Esophagus mucosa (tissue), 1 donor: ENCODE measurements at regions not wholly inside any gene's neighbourhood (a gene's known extent, or its start where the extent isn't known, plus 50 kb on each side); places are given as distances from the start of the nearest gene placed in this dataset.

Experiments
- ATAC-seq: fragments of 200-7000 bp; cut with Tn5 transposase; one replicate; pipeline ENCODE4 v1.9.1; 2020
- donor health status: DM: yes; HTN: yes; CAD: no.

DNA sequence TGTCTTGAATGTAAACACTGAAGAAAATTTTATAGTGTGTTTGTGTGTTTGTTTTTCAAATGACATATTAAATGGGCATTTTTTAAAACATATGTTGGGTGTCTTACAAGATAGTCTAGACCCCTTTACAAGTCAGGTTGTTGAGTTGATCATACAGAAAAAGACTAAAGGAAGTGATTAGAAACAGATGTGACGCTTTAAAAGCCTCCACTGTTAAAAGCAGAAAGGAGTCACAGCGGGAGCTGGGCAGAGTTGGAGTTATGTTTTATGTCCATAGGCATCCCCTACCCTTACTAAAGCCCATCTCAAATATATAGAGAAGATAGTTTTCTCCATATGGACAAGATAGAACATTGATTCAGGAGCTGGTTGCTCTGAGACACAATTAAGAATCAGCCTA is 393.9 kb downstream of the PLPP3 start:
- no peak for ATAC-seq

DNA sequence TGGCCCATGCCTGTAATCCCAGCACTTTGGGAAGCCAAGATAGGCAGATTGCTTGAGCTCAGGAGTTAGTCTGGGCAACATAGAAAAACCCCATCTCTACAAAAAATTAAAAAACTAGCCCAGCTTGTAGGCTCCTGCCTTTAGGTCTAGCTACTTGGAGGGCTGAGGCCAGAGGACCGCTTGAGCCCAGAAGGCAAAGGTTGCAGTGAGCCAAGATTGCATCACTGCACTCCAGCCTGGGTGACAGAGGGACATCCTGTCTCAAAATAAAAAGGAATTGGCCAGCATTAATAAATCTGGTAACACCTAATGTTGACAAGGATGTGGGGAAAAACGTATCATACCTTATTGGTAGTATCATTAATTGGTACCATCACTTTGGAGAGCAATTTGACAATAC is 396.2 kb downstream of the PLPP3 start:
- ATAC-seq: no peak

GRCh38 chr1:56180520-56181190 is 398.7 kb downstream of the PLPP3 start:
- no peak for ATAC-seq

GRCh38 chr1:56179543-56179942 is 399.8 kb downstream of the PLPP3 start:
- no peak for ATAC-seq

DNA sequence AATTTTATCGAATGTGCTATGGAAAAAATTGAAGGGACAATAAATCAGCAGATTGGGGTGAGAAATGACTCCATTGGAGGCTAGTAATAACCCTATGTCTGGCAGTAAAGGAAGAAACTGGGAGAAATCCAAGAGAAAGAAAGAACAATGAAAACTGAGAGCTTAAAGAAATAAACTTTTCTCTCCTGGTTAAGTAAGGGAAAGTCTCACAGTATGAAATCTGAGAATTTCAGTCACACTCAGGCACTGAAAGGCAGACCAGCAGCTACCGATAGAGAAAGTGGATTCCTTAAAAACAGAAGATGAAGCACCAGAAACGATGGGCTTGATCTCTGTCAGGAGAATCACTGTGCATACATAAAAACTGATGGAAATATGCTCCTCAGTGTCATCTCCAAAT is 404.2 kb downstream of the PLPP3 start:
- ATAC-seq: no peak

DNA sequence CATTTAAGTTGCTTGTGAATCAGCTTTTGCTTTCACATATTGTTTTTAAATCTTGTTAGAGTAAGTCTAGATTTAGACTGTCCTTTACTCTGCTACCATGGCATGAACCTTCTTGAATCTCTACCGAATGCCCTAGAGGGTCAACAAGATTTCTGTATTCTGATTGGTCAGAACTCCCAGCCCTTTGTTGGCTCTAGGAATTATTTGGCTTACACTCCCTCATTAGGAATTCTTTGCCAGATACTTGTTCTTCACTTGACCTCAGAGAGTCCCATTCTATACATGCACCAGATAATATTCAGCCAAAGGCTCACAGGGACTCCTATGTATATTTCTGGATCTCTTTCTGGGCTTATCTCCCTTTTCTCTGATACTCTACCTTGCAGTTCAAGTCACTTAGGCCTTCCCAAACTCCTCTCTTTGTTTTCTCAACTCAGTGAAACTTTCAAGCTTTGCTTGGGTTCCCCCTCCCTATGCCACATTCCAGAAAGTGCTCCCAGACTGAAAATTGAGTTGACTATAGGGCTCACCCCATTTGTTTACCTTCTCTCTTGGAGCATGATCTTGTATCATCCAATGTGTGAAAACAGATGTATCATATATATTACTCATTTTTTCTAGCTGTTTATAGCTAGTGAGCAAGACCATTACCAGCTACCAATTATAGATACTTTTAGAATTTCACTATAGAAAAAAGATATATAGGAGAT is 405.0 kb downstream of the PLPP3 start:
- no peak for ATAC-seq

GRCh38 chr1:56173736-56174135 is 405.6 kb downstream of the PLPP3 start:
- no peak for ATAC-seq

GRCh38 chr1:56171670-56172069 is 407.7 kb downstream of the PLPP3 start:
- no peak for ATAC-seq

GRCh38 chr1:56170784-56171320 is 408.5 kb downstream of the PLPP3 start:
- no peak for ATAC-seq

- ATAC-seq: no peak
These were observed 409.5 kb downstream of the PLPP3 start for GRCh38 chr1:56169856-56170255.

DNA sequence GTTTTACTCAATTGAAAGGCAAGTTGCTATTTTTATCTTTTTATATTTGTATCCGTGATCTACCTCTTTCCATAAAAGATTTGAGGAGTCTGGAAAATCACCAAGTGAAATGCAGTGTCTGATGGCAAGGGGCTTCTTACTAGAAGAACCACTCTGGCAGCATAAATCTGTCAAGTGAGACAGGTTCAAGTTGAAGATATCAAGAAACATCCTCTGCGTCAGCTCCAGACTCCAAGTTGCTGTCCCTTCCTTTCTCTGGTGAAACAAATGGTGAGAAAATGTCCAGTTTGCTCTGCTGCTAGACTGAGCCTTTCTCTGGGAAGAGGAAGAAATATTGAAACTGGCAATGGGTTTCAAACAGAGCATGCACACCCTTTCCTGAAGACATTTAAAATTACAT is 411.2 kb downstream of the PLPP3 start:
- no peak for ATAC-seq

DNA sequence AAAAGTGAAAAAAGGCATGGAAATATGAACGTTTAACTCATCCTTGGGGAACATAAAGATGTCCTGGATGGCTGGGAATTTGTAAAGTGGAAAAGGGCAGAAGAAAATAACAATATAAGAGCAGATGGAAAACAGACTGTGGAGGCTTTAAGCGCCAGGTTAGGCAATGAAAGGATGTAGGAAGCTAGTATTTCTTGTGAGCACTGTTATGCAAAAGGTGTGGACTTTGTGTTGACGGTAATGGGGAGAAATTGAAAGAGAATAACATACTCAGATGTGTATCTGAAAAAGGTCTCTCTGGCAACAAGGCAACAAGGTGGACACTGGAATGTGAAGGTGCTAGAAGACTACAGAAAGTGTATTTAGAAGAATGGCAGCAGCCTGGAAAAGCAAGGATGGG is 411.8 kb downstream of the PLPP3 start:
- no peak for ATAC-seq

GRCh38 chr1:56160773-56161315 is 418.5 kb downstream of the PLPP3 start:
- no peak for ATAC-seq

DNA sequence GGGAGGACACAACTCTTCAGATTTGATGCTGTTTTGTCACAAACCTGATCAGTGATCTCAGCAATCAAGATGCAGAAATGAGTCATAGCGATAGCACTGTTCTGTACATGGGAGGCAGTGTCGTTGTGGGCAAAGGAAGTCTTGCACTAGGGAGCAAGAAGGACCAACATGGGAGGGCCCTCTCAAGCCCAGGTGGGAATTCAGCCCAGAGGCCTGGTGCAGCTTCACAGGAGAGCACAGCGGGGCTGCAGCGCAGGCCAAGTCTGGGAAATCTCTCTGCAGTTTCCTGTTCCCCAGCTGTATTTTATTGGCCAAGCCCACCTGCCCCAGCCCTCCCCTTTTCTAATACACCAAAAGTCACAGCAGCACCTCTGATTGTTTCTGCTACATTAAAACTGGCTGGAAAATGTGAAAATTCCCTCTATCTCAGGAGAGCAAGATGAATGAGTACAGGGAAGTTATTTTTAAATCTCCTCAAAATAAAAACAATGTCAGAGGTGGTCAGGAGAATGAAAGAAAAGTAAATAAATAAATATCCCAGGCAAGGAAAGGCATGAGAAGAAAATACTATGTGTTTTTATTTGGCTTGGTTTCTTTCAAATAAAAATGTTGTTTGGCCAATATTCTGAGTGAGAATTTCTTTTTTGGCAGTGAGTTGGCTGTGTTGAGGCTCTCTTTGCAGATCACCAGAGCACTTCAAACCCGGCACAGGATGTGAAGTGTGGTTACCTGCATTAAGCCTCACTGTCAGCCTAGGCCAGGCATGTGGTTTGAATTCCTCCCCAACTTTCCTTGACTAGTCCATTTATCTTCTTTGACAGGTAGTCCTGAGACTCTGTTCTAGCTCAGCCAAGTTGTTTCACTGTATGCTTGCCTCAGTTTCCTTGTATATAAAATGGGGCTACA is 422.1 kb downstream of the PLPP3 start:
- no peak for ATAC-seq

GRCh38 chr1:56153276-56153675 is 426.1 kb downstream of the PLPP3 start:
- ATAC-seq: no peak

DNA sequence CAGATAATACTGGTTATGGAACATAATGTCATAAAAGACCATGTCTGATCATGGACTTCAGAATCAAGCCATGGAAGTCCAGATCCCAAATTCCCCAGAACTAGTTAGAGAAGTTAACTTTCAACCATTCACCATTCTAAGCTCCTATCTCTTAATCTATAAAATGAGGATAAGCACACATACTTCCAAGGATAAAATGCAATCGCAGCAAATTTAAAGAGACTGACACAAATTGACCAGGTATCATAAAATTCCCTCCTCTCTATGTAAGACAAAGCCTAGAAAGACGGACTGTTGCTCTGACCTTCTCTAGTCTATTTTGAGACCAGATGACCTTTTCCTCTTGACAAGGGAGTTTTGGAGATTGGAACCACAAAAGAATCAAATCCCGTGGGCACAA is 426.7 kb downstream of the PLPP3 start:
- ATAC-seq: no peak

DNA sequence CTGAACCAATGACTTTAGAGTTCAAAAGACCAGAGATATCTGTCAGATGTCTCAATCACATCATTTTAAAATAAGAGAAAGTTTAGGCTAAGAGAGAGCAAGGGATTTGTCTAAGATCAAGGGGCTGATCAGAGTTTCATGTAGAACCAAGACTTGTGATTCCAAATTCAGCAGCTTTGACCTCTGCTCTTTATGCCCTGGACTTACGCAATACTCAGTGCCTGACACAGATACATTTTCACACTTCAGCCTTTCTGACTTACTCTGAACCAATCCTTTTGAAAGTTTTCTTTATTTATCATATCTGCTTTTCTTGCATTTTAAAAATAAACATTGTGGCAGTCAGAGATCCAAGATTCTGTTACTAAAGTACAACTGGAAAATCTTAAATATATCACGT is 428.0 kb downstream of the PLPP3 start:
- no peak for ATAC-seq

DNA sequence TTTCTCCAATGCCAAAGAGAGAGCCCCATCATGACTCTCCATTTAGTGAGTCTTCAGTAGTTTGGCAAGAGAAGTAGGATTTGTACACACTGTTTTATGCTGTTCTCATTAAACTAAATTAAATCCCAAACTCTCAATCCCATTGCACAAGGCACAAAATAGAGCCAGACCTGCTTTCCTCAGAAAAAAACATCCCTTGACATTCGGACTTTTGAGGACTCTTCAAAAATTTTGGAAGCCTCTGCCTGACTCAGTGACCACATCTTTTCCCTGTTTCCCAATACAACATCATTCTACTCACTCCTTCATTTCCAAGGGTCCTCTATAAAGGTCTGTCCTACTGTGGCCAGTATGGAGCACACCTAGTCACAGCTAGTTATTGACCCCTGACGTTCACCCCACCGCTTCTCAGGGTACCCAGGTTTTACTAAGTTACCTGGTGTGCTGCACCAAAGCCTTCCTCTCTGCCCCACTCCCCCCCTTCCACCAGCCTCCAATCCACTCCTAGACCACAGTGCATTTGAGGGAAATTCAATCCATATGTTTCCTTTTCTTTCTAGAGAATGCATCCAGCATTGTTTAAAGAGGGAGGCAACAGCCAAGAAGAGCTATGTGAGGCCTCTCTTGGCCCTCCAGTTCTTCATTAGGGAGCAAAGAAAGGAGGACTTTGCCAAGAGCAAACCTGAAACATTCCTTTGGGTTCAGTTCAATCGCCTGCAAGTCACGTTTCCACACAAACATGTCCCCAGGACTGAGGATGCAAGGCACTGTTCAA is 428.7 kb downstream of the PLPP3 start:
- no peak for ATAC-seq

GRCh38 chr1:56149761-56150160 is 429.6 kb downstream of the PLPP3 start:
- ATAC-seq: no peak

- no peak for ATAC-seq
These were observed 430.8 kb downstream of the PLPP3 start for GRCh38 chr1:56148326-56149193.

GRCh38 chr1:56147459-56147858 is 431.9 kb downstream of the PLPP3 start:
- no peak for ATAC-seq
